LNCaP clone FGC (cell line): ENCODE measurements at regions not wholly inside any gene's neighbourhood (a gene's known extent, or its start where the extent isn't known, plus 50 kb on each side); places are given as distances from the start of the nearest gene placed in this dataset.

Experiments
- DNase-seq: peaks from one replicate; pipeline ENCODE4 v3.0.0-alpha.2; 2011; ENCODE audit warnings: low read depth
- H3K4me3 ChIP-seq: 2 replicates; pipeline ENCODE4 v1.5.1; 2011; ENCODE audit warnings: mild to moderate bottlenecking, low read depth, low read length, control low read depth
- TF ChIP-seq, protein P1 (sequence below): IDR thresholded peaks from 2 replicates; pipeline ENCODE4 v1.5.1; 2012; ENCODE audit warnings: mild to moderate bottlenecking; ENCODE audit not compliant: control insufficient read depth, insufficient read depth; ENCODE audit errors: extremely low read depth

DNA sequence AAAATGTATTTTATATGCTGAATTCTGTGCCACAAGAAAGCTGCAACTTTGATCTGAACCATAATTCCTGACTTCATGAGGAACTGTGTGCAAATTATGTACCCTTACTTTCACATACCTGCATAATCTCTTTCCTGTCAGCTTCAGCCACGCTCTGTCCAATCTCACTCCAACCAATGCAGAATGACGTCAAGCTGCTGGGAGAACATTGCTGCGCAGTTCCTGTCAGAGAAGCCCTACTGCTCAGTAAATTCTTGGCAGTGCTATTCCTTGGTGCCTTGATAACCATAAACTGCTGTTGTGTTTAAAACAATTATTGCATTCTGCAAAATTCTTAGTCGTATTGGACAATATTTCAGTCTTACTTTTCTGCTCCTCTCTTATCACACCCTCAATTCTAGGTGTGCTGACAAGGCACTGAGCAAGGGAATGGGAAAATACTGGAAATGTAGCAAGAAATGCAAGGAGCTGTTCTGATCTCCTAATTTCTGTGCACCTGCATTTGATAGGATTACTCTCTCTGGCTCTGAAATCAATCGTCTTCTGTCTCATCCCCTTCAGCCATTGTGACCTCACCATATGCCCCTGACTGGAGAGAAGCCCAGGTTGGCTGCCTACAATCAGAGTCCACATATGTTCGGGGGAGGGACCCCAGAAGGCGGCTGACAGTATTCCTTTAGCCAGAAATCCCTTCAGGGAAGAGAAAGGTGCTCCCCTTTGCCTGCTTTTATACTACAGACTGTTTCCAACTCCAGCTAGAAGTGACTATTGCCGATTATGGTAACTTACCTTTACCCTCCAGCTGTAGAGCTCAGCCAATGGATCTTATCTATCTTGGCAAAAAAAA lies 274.9 kb upstream of the NOVA1 start:
- no peak overlapping the region for H3K4me3 ChIP-seq
- DNase-seq, result no peak

DNA sequence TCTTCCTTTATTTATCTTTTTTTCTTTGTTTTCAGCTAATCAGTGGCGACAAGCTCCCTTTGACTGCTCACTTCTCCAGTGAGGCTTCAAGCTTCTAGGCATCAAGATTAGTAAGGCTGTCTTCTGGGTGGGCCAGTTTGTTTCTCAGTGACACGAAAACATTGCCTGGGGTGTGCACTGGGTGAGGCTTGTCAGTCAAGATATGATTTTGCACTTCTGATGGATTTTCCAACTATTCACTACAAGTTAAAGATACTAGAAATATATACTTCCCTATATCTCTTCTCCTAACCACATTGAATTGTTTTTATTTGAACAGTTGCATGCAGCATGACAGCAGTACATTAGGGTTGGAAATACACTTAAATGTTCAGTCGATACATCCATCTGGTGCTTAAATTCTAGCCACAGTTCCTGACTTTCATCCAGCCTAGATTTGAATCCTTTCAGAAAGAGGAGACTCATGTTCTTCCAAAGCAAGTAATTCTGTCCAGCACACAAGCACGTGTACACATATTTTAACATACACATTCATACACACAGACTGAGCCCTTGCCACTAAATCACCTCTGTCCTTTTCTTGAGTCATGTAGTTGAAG lies 275.6 kb upstream of the NOVA1 start:
- TF ChIP-seq, protein P1, sequence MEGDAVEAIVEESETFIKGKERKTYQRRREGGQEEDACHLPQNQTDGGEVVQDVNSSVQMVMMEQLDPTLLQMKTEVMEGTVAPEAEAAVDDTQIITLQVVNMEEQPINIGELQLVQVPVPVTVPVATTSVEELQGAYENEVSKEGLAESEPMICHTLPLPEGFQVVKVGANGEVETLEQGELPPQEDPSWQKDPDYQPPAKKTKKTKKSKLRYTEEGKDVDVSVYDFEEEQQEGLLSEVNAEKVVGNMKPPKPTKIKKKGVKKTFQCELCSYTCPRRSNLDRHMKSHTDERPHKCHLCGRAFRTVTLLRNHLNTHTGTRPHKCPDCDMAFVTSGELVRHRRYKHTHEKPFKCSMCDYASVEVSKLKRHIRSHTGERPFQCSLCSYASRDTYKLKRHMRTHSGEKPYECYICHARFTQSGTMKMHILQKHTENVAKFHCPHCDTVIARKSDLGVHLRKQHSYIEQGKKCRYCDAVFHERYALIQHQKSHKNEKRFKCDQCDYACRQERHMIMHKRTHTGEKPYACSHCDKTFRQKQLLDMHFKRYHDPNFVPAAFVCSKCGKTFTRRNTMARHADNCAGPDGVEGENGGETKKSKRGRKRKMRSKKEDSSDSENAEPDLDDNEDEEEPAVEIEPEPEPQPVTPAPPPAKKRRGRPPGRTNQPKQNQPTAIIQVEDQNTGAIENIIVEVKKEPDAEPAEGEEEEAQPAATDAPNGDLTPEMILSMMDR, result no peak
- no peak for DNase-seq
- H3K4me3 ChIP-seq, result no peak overlapping the region

More for the DNA sequence above, 274.9 kb upstream of the NOVA1 start:
- TF ChIP-seq, protein P1, result no peak

DNA sequence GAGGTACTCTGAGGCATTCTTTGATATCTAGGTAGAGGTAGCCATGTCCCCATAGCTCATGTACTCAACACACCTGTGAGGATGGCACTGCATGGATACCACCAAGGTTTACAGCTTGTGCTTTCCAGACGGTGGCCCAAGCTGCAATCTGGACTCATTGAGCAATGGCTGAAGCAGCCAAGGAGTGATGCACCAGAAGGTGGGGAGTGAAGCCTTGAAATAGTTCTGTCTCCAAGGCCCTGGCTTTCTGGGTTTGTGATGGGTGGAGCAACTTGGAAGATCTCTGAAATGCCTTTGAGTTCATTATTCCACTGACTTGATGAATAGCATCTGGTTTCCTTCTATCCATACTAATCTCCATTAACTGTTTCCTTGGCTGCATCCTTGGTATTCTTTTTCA lies 290.0 kb upstream of the NOVA1 start:
- no peak for DNase-seq
- TF ChIP-seq, protein P1, result no peak
- H3K4me3 ChIP-seq, result no peak overlapping the region

DNA sequence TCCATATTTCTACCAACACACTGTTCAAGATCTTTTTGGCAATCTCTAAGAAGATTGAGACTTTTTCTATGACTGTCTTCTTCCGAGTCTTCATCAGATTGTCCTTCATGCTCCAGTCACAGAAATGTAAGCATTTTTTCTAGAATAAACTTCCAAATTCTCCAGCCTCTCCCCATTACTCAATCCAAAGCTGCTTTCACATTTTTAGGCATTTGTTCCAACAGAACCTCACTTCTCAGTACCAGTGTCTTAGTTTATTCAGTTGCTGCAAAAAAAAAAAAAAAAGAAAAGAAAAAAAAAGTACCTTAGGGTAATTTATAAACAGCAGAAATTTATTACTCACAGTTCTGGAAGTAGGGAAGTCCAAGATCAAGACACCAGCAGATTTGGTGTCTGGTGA lies 290.8 kb upstream of the NOVA1 start:
- TF ChIP-seq, protein P1, result no peak
- no peak for DNase-seq
- no peak overlapping the region for H3K4me3 ChIP-seq

DNA sequence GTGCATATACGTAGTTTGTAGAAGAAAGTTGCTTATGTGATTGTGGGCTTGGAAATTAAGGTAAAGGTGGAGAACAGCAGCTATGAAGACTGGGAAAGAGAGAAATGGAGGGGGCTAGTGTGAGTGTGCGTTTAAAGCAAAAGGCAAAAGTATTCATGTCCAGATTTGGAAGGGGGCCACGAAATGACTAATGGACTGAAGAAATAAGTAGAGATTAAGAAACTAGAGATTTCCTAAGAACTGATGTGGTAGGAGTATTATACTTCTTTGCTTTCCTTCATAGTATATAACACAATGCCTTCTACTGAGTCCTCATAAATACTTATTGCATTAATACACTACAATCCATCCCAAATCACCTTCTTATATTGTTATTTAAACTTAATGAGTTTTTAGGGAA lies 298.6 kb upstream of the NOVA1 start:
- H3K4me3 ChIP-seq, result no peak overlapping the region
- no peak for DNase-seq
- TF ChIP-seq, protein P1, result no peak

DNA sequence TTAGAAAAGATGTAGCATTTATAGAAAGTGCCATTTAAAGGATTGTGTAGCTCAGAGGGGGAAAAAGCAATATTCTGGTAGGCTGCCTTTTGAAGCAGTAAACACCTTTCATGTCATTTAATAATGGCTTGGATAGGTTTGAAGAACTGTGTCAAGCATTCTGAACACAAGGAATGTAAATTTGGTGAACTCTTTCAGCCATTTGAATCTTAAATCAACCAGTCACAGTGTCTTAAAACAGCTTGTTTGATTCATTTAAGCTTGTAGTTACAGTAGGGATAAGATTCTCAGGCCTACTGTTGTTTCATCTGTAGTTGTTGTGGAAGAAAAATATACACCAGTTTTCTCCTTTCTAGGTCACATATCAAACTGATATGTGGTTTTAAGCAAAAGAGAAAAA lies 299.4 kb upstream of the NOVA1 start:
- DNase-seq, result no peak
- TF ChIP-seq, protein P1, result no peak

More for the DNA sequence above, 299.4 kb upstream of the NOVA1 start:
- H3K4me3 ChIP-seq, result no peak overlapping the region
